ENCODE measurements at regions not wholly inside any gene's neighbourhood (a gene's known extent, or its start where the extent isn't known, plus 50 kb on each side); places are given as distances from the start of the nearest gene placed in this dataset.

DNA sequence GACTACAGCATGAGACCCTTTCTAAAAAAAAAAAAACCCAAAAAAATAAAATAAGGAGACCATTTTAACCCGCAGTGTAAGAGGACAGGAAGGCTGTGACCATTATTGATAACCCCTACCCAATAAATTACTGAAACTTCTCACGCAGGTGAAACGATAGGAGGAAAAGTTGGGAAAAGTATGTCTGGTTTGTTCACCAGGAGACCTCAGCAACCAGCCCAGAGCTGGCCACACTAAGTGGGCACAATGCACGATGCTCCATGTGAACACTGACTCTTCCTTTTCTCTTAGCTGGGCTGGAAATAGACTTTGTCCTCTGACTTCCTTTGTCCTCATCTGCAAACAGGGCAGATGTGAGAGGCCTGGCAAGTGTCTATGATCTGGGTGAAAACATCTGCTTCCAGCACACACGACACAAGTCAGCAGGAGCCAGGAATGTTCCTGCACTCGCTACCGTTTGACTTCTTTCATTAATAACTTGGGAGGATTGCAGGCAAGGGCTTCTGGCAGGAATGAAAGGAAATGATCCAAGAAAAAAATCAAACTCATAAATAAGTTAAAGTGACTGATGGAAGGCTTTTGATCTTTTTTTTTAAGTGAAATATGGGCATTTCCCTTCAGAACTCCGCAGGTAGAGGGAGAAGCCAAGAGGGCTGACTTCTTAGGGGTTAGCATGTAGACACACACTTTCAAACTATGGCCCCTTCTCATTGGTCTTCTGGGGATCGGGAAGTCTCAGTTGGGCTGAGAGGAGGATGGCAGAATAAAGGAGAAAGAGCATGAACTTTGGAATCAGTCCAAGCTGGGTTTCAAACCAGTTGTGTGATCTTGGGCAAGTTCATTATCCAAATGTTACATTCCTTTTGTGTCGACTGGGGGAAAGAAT is 137.4 kb upstream of the MYCN start:
- 86% methylated on average over 1 of the region's 10 CpGs for WGBS (ENCODE audit: insufficient coverage)

DNA sequence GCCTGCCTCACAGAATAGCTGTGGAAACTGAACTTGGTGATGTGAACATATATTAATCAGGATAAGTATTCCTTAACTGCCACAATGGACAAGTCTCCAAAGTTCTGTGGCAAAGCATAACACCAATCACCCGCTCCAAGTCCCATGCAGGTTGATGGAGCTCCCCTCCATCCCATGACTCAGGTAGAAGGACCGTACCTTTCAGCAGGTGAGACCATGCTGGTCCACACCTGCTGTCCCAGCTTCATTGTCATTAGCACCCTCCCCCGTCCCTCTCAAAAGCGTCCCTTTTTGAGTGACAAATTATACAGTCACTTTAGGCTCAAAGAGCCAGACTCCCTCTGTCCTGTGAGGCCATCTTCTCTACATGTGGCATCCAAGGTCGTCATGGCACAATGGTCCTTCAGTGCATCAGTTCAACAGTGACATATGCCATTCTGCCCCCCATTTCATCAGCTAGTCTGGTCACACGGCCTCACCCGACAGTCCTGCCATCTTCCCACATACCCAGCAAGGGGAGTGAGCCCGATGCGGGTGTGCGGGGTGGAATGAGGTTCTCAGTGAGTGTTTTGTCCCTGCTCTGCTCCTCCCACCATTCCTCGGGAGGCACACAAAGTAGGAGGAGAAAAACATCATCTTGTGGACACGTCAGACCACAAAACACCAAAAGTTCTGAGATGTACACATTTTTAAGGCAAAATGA is 136.7 kb upstream of the MYCN start:
- no peak for DNase-seq (ENCODE audit: low read depth in 4 of 6, low spot score in 6 of 6)
- H3K27ac ChIP-seq (ENCODE audit: low read depth, low read length): no peak overlapping the region
- peaks cover 27% of the 10 kb centered on the region for H3K4me1 ChIP-seq (ENCODE audit: control insufficient read depth, insufficient read depth, low read length)
- no peaks in the 10 kb centered on the region for H3K36me3 ChIP-seq (ENCODE audit: control insufficient read depth, insufficient read depth, low read length)
- no peak overlapping the region for H3K4me3 ChIP-seq (ENCODE audit: low read depth, low read length)
- H3K9me3 ChIP-seq (ENCODE audit: control insufficient read depth, insufficient read depth, low read length): no peaks in the 10 kb centered on the region
- WGBS (ENCODE audit: insufficient coverage): 82% methylated on average over 5 of the region's 12 CpGs
- no peaks in the 10 kb centered on the region for H3K27me3 ChIP-seq (ENCODE audit: control insufficient read depth, insufficient read depth, low read length)

More for the DNA sequence above, 137.4 kb upstream of the MYCN start:
- no peak for DNase-seq (ENCODE audit: low read depth in 4 of 6, low spot score in 6 of 6)
- Histone ChIP-seq H3K4me3 (ENCODE audit: low read depth, low read length) (no peak overlapping the region), H3K9me3 (ENCODE audit: control insufficient read depth, insufficient read depth, low read length) (no peaks in the 10 kb centered on the region), H3K4me1 (ENCODE audit: control insufficient read depth, insufficient read depth, low read length) (peaks cover 24% of the 10 kb centered on the region), H3K36me3 (ENCODE audit: control insufficient read depth, insufficient read depth, low read length) (no peaks in the 10 kb centered on the region), H3K27me3 (ENCODE audit: control insufficient read depth, insufficient read depth, low read length) (no peaks in the 10 kb centered on the region), H3K27ac (ENCODE audit: low read depth, low read length) (peak overlapping the region; percentile 25)

DNA sequence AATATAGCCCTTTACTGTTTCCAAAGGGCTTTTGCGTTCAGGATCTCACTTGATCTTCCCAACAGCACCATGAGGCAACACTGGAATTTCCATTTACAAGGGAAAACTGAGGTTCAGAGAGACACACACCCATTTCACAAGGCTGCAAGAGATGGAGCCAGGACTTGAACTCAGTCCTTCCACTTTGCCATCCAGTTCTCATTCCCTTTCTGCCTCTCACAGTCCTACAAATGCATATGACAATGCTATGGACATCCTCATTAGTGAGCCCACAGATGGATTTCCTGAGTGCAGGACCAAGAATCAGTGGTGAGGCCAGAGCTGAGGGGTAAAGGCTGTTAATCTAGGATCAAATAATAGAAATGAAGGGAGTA is 136.1 kb upstream of the MYCN start:
- no peak overlapping the region for H3K4me3 ChIP-seq (ENCODE audit: low read depth, low read length)
- no peak for DNase-seq (ENCODE audit: low read depth in 4 of 6, low spot score in 6 of 6)
- no peaks in the 10 kb centered on the region for H3K27me3 ChIP-seq (ENCODE audit: control insufficient read depth, insufficient read depth, low read length)
- peaks cover 29% of the 10 kb centered on the region for H3K4me1 ChIP-seq (ENCODE audit: control insufficient read depth, insufficient read depth, low read length)
- no peak overlapping the region for H3K27ac ChIP-seq (ENCODE audit: low read depth, low read length)
- WGBS (ENCODE audit: insufficient coverage): 80% methylated on average over 1 of the region's 1 CpG
- no peaks in the 10 kb centered on the region for H3K36me3 ChIP-seq (ENCODE audit: control insufficient read depth, insufficient read depth, low read length)
- no peaks in the 10 kb centered on the region for H3K9me3 ChIP-seq (ENCODE audit: control insufficient read depth, insufficient read depth, low read length)

DNA sequence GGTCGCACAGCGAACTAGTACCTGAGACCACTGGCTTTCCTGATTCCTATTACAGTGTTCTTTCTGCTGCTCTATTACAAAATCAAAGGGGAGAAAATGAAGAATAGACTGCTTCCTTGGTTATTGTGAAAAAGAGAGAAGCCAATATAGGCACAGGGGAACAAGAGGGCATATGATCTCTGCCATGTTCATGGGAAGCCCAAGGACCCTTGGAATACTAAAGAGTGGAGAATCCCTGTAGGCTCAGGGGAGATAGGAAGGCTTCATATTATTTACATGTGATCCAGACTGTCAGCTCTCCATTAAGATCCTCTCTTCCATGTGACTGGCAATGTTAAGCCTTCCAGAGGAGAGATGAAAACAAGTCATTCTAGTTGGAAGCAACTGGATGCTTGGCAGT is 135.7 kb upstream of the MYCN start:
- DNase-seq (ENCODE audit: low read depth in 4 of 6, low spot score in 6 of 6): no peak
- H3K27me3 ChIP-seq (ENCODE audit: control insufficient read depth, insufficient read depth, low read length): no peaks in the 10 kb centered on the region
- peaks cover 32% of the 10 kb centered on the region for H3K4me1 ChIP-seq (ENCODE audit: control insufficient read depth, insufficient read depth, low read length)
- H3K9me3 ChIP-seq (ENCODE audit: control insufficient read depth, insufficient read depth, low read length): no peaks in the 10 kb centered on the region
- no peak overlapping the region for H3K4me3 ChIP-seq (ENCODE audit: low read depth, low read length)
- no peaks in the 10 kb centered on the region for H3K36me3 ChIP-seq (ENCODE audit: control insufficient read depth, insufficient read depth, low read length)
- WGBS (ENCODE audit: insufficient coverage): no CpG with 5 or more reads among the region's 2 CpGs
- no peak overlapping the region for H3K27ac ChIP-seq (ENCODE audit: low read depth, low read length)

DNA sequence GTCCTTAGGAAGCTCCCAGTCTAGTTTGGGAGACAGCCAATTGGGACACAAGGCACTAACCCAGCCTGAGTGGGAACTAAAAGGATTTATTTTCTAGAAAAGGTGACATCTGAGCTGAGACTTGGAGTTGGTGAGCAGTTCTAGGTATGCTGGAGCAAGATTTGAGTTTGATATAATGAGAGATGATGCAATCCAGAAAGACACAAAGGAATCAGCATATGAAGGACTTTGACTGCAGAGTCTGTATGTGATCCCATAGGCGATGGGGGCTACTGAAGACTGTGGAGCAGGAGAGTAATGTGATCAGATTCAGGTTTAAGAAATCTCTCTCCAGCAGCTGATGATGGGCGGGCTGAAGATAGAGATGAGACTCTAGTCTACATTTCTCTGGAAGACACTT is 135.1 kb upstream of the MYCN start:
- Histone ChIP-seq H3K4me1 (ENCODE audit: control insufficient read depth, insufficient read depth, low read length) (peaks cover 32% of the 10 kb centered on the region), H3K36me3 (ENCODE audit: control insufficient read depth, insufficient read depth, low read length) (no peaks in the 10 kb centered on the region), H3K9me3 (ENCODE audit: control insufficient read depth, insufficient read depth, low read length) (no peaks in the 10 kb centered on the region), H3K27ac (ENCODE audit: low read depth, low read length) (no peak overlapping the region), H3K4me3 (ENCODE audit: low read depth, low read length) (no peak overlapping the region), H3K27me3 (ENCODE audit: control insufficient read depth, insufficient read depth, low read length) (no peaks in the 10 kb centered on the region)
- no peak for DNase-seq (ENCODE audit: low read depth in 4 of 6, low spot score in 6 of 6)
- WGBS (ENCODE audit: insufficient coverage): 100% methylated on average over 2 of the region's 2 CpGs

DNA sequence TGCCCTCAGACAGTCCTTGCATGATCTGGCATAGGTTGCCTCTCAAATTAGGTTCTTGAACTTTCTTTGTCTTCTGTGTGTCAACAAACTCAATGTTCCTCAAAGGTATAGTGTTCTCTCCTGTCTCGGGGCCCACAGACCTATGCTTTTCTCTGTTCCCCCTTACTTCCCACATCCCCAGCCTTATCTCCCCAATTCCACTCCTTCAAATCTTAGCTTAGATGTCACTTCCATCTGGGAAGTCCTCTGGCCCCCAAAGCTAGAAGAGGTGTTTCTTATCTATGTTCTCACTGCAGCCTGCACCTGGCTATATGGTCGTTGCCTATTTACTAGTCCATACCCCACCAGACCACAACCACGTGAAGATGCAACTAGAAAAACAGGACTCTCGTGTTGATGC is 134.6 kb upstream of the MYCN start:
- no peaks in the 10 kb centered on the region for H3K36me3 ChIP-seq (ENCODE audit: control insufficient read depth, insufficient read depth, low read length)
- H3K4me3 ChIP-seq (ENCODE audit: low read depth, low read length): no peak overlapping the region
- no peak overlapping the region for H3K27ac ChIP-seq (ENCODE audit: low read depth, low read length)
- peaks cover 32% of the 10 kb centered on the region for H3K4me1 ChIP-seq (ENCODE audit: control insufficient read depth, insufficient read depth, low read length)
- H3K9me3 ChIP-seq (ENCODE audit: control insufficient read depth, insufficient read depth, low read length): no peaks in the 10 kb centered on the region
- DNase-seq (ENCODE audit: low read depth in 4 of 6, low spot score in 6 of 6): no peak
- 97% methylated on average over 3 of the region's 4 CpGs for WGBS (ENCODE audit: insufficient coverage)
- H3K27me3 ChIP-seq (ENCODE audit: control insufficient read depth, insufficient read depth, low read length): no peaks in the 10 kb centered on the region

DNA sequence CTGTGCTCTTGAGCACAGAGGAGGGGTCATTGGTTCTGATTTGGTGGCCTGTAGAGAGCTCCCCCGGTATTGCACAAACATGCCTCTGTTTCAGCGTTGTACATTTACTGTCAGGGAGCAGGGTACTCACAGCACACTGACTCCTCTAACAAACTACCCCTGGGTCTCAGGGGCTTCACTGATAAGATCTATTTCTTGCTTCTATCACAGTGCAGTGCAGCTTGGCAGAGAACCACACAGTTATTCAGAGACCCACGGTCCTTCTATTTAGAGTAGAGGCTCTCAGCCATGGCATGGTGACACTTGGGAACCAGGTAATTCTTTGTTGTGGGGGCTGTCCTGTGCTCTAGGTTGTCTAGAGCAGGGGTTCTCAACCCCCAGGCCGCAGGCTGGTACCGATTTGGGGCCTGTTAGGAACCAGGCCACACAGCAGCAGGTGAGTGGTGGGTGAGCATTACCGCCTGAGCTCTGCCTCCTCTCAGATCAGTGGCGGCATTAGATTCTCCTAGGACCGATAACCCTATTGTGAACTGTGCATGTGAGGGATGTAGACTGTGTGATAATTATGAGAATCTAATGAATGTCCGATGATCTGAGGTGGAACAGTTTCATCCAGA is 133.4 kb upstream of the MYCN start:
- H3K4me1 ChIP-seq (ENCODE audit: control insufficient read depth, insufficient read depth, low read length): peaks cover 24% of the 10 kb centered on the region
- no peaks in the 10 kb centered on the region for H3K9me3 ChIP-seq (ENCODE audit: control insufficient read depth, insufficient read depth, low read length)
- peak in 1 of 6 donors; percentile 48 for DNase-seq (ENCODE audit: low read depth in 4 of 6, low spot score in 6 of 6)
- no peak overlapping the region for H3K27ac ChIP-seq (ENCODE audit: low read depth, low read length)
- no peaks in the 10 kb centered on the region for H3K27me3 ChIP-seq (ENCODE audit: control insufficient read depth, insufficient read depth, low read length)
- no peak overlapping the region for H3K4me3 ChIP-seq (ENCODE audit: low read depth, low read length)
- H3K36me3 ChIP-seq (ENCODE audit: control insufficient read depth, insufficient read depth, low read length): no peaks in the 10 kb centered on the region
- WGBS (ENCODE audit: insufficient coverage): 90% methylated on average over 7 of the region's 9 CpGs

DNA sequence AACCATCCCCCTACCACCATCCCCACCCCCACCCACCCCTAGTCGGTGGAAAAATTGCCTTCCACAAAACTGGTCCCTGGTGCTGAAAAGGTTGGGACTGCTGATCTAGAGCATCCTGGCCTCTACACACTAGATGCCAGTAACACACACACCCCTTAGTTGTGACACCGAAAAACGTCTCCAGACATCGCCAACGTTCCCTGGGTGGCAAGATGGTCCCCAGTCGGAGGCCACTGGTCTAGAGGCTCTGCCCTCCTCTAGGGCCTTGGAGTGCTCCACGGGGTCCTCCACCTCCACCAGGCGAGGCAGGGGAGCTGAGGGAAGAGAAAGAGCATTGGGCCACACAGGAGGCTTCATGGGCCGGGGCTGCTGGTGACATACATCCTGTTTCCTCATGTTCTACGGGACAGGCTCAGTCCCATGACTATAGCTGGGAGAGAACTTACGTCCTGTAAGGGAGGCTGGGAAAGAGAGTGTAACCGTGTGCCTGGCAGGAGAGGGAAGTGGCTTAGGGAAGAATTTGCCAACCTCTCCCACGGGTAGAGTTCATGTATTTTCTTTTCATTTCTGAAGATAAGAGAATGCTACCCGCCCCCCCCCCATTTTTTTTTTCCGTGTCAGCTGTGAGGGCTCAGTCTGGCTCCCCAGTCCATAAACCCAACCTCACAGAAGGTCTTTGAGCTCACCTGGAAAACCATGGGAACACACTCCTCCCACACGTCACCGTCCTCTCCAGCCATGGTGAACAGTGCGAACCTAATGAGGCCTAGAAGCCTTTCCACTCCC is 132.7 kb upstream of the MYCN start:
- peaks cover 22% of the 10 kb centered on the region for H3K4me1 ChIP-seq (ENCODE audit: control insufficient read depth, insufficient read depth, low read length)
- no peaks in the 10 kb centered on the region for H3K27me3 ChIP-seq (ENCODE audit: control insufficient read depth, insufficient read depth, low read length)
- H3K9me3 ChIP-seq (ENCODE audit: control insufficient read depth, insufficient read depth, low read length): no peaks in the 10 kb centered on the region
- H3K27ac ChIP-seq (ENCODE audit: low read depth, low read length): no peak overlapping the region
- H3K36me3 ChIP-seq (ENCODE audit: control insufficient read depth, insufficient read depth, low read length): no peaks in the 10 kb centered on the region
- no peak overlapping the region for H3K4me3 ChIP-seq (ENCODE audit: low read depth, low read length)
- DNase-seq (ENCODE audit: low read depth in 4 of 6, low spot score in 6 of 6): no peak
- 97% methylated on average over 12 of the region's 18 CpGs for WGBS (ENCODE audit: insufficient coverage)

DNA sequence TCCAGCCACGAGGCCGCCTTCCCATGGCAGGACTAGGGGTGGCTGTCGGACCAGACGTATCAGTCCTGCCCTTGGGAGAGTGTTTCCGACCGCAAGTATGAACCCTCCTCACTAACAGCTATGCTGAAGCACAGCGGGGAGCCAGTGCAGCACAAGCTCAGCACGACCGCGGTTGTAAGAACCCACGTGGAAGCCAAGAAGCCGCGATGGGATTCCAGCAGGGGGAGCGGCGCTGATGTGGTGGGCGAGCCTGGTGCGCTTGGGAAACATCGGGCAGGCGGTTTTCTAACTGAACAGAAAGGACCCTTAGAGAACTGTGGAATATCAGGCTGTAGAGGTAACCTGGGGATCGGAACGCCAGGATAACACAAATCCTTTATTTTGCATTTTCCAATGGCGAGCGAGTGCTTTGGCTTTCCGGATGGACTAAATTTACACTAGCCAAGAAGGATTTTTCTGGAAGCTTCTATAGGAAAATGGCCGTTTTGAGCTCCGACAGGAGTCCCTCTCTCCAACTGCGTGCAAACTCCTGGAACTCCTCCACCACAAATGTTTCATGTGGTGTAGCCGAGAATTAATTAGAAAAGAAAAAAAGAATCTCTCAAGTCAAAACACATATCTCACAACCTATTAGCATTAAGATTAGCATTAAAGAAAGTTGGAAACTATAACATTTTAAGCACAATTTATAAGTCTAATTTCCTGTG is 132.0 kb upstream of the MYCN start:
- no peaks in the 10 kb centered on the region for H3K9me3 ChIP-seq (ENCODE audit: control insufficient read depth, insufficient read depth, low read length)
- H3K27ac ChIP-seq (ENCODE audit: low read depth, low read length): no peak overlapping the region
- DNase-seq (ENCODE audit: low read depth in 4 of 6, low spot score in 6 of 6): peak in 2 of 6 donors; percentile 51 to 83
- peaks cover 22% of the 10 kb centered on the region for H3K4me1 ChIP-seq (ENCODE audit: control insufficient read depth, insufficient read depth, low read length)
- no peak overlapping the region for H3K4me3 ChIP-seq (ENCODE audit: low read depth, low read length)
- H3K27me3 ChIP-seq (ENCODE audit: control insufficient read depth, insufficient read depth, low read length): no peaks in the 10 kb centered on the region
- WGBS (ENCODE audit: insufficient coverage): 53% methylated on average over 21 of the region's 28 CpGs
- H3K36me3 ChIP-seq (ENCODE audit: control insufficient read depth, insufficient read depth, low read length): no peaks in the 10 kb centered on the region

Data from spinal cord (tissue), 9 donors.